GM18511 (cell line): ENCODE measurements at regions not wholly inside any gene's neighbourhood (a gene's known extent, or its start where the extent isn't known, plus 50 kb on each side); places are given as distances from the start of the nearest gene placed in this dataset.
"Not testable (repeated sequence)": the region's sequence is repeated elsewhere in the genome, so short reads cannot be mapped to it uniquely, and the experiment has no call there.

Source experiments
- ATAC-seq: cut with Tn5 transposase; IDR thresholded peaks from one replicate; pipeline ENCODE4 v1.9.1; 2021; ENCODE audit warnings: mild to moderate bottlenecking, moderate library complexity; ENCODE audit not compliant: unreplicated experiment

DNA sequence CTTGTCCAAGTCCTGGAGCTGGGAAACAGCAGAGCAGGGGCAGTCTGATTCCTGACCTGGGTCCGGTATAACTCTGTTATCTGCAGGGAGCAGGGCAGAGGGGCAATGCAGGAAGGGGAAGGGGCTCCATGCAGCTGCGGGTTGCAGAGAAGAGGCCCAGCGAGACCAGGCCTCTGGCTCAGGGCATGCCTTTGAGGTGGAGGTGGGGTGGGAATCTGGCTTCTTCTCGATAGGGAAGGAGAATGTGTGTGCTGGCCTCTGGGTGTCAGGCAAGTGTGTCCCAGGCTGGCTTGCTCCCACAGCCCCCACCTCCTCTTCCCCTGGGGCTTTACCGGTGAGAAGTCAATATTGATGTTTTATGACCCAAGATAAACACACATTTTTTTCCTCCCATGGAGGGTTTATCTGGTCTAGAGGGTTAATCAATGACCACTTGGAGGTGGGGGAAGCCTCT, 187.1 kb upstream of the HAAO start:
- ATAC-seq = no peak

- no peak for ATAC-seq
These were observed 186.6 kb upstream of the HAAO start for GRCh38 chr2:42978887-42979415.

DNA sequence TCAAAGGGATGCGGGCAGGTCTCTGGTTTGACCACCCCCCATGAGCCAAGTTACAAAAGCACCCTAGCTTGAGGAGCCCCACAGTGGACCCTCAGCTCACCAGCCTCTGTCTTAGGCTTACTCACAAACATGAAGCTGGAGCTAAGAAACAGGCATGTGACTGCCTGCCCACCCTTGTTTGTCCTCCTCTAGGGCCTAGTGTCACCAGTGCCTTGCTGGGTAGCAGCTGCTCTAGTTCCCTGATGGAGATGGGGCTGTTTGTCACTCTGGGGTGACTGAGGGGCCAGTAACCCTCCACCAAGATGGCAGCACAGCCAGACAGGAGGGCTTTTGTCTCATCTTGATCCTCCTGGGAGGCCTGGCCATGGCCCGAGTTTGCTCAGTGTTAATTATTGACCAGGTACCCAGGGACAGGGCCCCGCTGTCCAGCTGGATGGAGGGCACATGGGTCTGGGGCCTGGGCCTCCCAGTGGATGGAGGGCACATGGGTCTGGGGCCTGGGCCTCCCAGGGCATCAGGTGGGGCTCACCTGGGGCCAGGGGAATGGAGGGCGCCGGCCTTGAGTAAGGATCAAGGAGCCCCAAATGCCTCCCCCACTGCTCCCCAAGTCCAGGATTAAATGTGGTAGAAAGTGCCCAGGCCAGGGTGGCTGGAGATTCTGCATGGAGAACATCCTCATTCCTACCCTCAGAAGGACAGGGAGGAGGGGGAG, 185.9 kb upstream of the HAAO start:
- no peak for ATAC-seq

DNA sequence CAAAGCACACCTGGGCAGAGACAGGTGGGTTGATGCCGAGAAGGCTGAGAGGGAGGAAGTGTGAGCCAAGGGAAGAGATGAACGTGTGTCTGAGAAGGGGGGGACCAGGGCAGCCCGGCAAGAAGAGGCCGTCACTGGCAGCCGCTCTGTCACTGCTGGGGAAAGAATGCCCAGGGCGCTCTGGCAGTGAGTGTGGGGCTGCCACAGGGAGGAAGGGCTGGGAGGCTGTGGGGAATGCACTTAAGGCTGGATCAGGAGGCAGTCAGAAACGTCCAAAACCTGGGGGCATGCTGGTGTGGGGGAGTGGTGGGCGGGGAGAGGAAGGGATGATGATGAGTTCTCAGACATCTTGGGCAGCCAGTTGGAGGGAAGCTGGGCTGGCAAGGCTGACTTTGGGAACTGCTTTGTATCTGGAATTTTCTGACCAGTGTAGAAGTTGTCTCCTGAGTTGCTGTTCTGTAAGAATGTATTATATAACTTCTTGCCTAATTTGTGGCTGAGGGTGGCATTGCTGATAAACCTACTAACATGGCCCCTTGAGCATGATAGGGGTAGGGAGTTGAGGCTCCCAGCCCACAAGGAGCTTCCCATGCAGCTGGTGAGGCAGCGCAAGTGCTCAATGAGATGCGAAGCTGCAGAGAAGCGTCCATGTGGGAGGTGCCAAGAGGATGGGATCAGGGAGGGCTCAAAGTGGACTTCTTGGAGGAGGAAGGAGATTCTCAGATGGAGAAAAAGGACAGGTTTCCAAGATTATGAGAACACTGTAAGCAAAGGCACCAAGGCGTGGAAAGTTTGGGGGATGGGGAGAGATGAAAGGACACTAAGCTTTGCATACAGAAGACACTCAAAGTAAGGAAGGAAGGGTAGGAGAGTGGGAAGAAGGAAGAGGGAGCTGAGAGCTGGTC, 185.1 kb upstream of the HAAO start:
- ATAC-seq = no peak

DNA sequence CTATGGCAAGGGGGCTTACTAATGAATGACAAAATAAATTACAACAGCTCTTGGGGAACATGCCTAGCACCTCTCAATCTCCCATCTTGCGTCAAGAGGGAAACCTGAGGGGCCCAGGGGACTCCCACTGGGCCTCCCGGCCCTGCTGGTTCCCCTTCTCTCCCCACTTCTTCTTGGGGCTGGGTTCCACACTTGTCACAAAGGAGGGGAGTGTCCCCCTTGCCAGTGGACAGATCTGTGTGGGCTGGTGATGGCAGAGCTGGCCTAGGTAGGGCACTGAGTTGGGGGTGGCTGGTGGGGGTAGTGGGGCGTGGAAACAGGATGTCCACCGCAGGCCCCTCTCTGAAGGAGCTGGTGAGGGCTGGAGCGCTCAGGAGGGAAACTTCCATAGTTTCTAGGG, 184.0 kb upstream of the HAAO start:
- no peak for ATAC-seq

DNA sequence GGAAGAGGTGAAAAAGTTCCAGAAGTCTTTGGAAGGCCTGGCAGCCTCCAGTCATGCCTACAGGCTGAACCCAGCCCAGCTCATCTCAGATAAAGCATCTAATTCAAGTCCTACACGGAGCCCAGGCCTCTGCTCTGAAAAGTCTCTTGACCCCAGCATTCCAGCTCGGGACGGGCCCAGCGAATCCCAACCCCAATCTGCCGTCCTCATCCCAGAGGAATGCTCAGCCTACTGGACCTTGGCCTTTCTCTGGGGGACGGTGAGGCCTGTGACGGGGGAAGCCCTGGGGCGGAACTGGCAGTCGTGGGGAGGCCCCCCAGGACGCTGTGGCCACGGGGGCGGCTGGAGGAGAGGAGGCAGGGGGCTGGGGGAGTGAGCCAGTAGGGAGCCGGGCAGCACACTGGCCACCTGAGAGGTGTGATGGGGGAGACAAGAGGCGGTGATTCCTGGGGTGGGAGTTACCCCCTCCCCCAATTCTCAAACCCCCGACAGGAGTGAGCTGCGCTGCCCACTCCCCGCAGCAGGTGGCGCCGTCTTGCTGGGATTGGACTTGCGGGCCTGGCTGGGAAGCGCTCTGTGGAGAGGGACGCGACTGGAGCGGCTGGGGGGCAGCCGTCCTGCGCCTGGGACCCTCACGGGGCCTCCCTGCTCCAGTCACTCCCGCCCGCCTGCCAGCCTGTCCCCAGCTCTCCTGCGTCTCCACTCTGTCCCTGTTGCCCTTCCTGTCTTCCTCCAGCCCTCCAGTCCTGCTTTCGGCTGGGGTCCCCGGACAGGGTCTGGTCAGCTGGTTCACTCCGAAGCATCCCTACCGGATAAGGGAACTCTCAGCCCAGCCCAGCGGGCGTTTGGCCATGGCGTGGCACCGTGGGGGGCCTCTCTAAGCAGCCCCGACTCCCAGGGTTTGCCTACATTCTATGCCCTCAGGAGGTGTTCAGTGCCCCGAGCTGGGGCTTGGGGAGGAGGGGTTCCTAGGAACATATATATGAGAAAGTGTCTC, 182.6 kb upstream of the HAAO start:
- ATAC-seq = no peak

DNA sequence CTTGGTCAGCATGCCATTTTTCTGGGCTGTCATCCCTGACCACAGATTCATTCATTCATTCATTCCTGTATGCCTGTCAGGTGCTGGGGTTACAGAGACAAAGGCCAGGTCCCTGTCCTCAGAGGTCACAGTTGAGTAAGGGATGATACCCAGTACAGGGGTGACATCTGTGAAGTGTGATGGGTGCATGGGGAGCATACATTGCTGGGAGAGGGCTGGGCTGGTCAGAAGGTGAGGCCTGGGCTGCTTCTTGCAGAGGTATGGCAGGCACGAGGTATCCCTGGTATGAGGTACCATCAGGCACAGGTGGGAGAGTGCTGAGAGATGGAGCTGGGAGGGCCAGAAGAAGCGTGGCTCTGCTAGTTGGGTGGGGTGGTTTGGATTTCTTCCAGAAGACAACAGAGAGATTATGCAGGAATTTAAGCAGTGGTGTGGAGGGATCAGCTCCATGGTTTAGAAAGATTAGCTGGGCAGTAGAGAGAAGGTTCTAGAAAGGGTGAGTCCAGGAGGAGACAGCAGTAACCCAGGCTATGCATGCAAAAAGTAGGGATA, 181.9 kb upstream of the HAAO start:
- ATAC-seq = no peak

DNA sequence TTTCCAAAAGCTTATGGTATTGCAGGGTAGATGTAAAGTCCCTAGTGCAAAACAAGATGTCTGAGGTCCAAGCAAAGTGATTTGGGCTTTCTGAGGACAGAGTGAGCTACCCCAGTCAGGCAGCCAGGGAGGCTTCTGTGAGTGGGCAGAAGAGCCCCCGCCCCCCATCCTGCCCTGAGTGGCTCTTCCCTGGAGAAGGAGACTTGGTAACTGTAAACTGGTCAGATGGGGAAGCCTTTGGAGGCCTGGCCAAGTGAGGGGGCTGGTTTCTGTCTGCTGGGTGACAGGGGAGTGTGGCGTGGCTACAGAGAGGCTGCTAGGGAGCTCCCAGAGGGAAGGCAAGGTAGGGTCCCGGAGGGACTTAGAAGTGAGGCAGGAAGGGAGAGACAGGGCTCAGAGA, 181.3 kb upstream of the HAAO start:
- ATAC-seq = no peak

DNA sequence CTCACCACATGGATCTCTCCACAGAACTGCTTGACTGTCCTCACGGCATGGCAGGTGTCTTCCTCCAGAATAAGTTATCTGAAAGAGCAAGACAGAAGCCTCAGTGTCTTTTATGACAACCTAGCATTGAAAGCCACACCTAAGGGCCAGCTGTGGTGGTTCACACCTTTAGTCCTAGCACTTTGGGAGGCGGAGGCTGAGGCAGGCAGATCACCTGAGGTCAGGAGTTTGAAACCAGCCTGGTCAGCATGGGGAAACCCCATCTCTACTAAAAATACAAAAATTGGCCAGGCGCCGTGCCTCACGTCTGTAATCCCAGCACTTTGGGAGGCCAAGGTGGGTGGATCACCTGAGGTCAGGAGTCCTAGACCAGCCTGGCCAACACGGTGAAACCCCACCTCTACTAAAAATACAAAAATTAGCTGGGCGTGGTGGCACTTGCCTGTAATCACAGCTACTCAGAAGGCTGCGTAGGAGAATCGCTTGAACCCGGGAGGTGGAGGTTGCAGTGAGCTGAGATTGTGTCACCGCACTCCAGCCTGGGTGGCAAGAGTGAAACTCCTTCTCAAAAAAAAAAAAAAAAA, 180.6 kb upstream of the HAAO start:
- ATAC-seq = not testable (repeated sequence)

- no peak for ATAC-seq
These were observed 179.8 kb upstream of the HAAO start for GRCh38 chr2:42971947-42972736.

GRCh38 chr2:42971381-42971780, 179.0 kb upstream of the HAAO start:
- no peak for ATAC-seq

DNA sequence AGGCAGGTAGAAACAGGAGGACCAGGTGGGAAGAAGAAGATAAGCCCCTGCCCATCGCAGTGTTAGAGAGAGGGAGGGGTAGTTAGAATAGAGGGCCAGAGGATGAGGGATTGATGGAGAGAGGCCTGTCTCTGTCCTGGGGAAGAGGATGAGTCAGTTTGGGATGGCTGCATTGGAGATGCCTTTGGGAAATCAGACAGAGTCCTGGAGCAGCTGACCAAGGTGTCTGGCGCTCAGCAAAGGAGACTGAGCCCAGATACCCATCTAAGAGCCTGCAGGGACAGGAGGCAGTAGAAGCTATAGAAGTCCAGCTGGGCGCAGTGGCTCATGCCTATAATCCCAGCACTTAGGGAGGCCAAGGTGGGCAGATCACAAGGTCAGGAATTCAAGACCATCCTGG, 177.8 kb upstream of the HAAO start:
- ATAC-seq = no peak

DNA sequence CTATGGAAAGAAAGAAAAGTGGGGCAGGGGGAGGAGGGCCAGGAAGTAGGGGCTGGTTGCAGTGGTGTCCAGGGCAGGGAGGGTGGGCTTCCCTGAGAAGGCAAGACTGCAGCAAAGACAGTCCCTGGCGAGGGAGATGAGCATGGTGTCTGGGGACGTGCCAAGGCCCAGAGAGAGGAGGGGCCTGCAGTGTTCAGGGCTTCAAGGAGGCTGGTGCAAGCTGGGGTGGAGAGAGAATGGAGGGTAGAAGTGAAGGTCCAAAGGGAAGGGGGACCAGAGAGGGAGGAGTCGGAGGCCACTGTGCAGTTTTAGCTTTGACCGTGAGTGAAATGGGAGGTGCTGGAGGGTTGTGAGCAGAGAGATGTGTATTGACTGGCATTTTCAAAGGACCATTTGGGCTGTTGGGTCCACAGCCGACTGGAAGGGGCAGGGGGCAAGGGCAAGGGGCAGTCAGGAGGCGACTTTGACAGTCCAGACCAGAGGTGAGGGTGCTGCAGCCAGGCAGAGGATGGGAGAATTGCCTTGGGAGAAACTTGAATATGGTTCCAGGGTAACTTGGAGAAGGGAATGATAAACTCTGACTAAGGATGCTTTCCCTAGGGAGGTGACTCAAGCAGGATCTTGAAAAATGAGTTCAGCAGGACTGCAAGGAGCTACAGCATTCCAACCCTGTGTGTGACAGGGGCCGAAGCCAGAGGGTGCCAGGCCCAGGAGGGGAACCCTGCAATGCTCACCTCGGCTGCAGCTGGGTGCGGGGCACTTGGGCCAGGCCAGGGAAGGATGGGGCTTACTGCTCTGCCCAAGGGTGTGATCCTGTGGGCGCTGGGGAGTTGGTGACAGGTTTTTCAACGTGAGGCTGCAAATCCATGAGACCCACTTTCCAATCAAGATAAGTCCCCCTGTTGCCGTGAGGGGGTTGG, 177.1 kb upstream of the HAAO start:
- no peak for ATAC-seq

DNA sequence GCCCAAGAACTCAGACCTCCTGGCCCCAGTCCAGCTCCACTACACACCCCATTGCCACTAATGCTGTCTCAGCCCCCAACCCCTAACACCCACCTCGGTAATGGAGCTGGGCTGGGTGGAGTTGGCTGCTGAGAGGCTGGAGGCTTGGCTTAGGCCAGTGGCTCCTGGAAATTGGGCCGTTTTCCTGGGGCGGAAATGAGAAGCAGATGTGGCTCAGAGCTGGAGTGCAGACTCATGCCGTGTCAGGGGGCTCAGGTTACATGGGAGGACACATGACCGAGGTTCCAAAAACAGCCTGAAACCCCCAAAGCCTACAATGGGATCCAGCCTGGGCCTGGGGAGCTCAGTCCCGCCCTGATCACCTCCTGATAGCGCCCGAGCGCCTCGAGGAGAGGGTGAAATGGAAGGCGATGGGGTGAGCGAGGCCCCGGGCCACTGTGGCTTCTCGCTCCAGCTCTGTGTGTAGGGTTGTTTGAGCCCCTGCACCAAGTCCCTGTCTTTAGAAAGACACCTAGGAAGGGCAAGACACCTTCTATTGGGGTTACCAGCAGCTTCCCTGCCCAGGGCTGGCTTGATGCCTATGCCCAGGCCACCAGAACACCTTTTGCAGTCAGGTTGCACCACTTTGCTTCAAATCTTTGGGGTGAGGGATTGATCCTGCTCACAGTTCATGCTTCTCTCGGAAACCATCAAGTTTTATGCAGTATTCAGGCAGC, 175.7 kb upstream of the HAAO start:
- no peak for ATAC-seq

DNA sequence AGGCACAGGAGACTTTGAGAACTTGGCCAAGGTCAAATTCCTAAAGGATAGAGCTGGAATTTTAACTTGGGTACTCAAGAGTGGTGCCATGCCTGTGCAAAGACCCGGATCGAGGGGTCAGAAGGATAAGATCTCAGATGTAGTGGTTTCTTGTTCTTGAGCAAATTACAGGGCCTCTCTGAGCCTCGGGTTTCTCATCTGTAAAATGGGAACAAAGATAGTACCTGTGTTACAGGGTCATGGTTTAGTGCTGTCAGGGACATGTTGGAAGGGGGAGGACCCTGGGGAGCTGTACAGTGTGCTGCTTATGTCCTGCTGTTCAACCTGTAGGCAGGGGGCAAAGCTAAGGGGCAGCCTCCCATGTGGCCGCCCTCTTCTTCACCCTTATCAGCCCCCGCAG, 173.5 kb upstream of the HAAO start:
- no peak for ATAC-seq

- no peak for ATAC-seq
These were observed 172.8 kb upstream of the HAAO start for GRCh38 chr2:42965196-42965595.

DNA sequence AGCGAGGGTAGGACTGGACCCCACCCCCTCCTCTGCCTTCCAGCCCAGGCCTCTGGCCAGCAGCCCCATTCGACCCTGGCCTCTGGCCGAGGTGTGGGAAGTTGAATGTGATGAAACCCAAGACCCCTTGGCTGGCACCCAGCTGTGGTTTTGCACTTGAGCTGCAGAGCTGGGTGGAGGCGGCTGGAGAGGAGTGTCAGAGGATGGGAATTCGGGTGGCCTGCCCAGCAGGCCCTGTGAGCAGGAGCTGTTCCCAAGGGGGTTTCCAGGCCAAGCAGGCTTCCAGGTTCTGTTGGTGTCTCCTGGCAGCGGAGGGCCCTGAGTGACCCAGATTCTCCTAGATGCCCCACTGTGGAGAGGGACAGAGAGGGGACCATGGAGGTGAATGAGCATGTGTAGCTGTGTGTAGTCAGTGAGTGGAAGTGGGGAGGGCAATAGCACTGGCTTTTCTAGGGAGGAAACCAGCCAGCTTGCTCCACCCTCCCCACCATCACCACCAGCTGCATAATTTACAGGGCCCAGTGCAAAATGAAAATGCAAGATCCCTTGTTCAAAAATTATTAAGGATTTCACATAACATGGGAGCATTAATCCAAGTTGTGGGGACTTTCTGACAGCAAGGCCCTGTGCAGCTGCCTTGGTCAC, 172.2 kb upstream of the HAAO start:
- ATAC-seq = no peak
